PC-3 (cell line): ENCODE measurements at regions not wholly inside any gene's neighbourhood (a gene's known extent, or its start where the extent isn't known, plus 50 kb on each side); places are given as distances from the start of the nearest gene placed in this dataset.

Experiments used
- ATAC-seq: fragments of 200-7000 bp; cut with Tn5 transposase; 2 replicates; pipeline ENCODE4 v1.9.1; 2020; ENCODE audit warnings: mild to moderate bottlenecking, moderate library complexity
- BruUV-seq: library from RNA; stranded (reverse); fragments of 400-500 nt; replicated peaks from 2 replicates; lab custom pipeline; 2021; lab: Mats Ljungman, UMichigan
- CTCF ChIA-PET: fragments of 300-600 bp; sonication (Branson Sonifier 250); formaldehyde crosslinking; loops from one replicate; lab custom pipeline; 2022; ENCODE audit warnings: antibody characterized with exemption; lab: Charles Lee
- POLR2A ChIA-PET: fragments of 300-600 bp; sonication (Branson Sonifier 250); formaldehyde crosslinking; loops from one replicate; lab custom pipeline; 2022; ENCODE audit warnings: antibody characterized with exemption; ENCODE audit not compliant: unreplicated experiment; lab: Charles Lee
- DNase-seq: peaks from one replicate; pipeline ENCODE4 v3.0.0-alpha.2; 2015
- H2AFZ ChIP-seq: fragments of 300-600 bp; sonication (generic); 2 replicates; pipeline ENCODE4 v1.6.0; 2016; ENCODE audit warnings: antibody characterized with exemption, low read length
- H3F3A ChIP-seq: fragments of 300-600 bp; sonication (generic); one replicate; pipeline ENCODE4 v1.6.0; 2017; ENCODE audit warnings: antibody characterized with exemption, low read length, control low read depth, mild to moderate bottlenecking; ENCODE audit not compliant: unreplicated experiment
- H3K27ac ChIP-seq: fragments of 300-600 bp; sonication (generic); 2 replicates; pipeline ENCODE4 v1.5.1; 2016; ENCODE audit warnings: mild to moderate bottlenecking, low read length
- H3K27me3 ChIP-seq: fragments of 300-600 bp; sonication (generic); 2 replicates; pipeline ENCODE4 v1.6.1; 2016; ENCODE audit warnings: low read length, mixed read lengths
- H3K36me3 ChIP-seq: fragments of 300-600 bp; sonication (generic); 2 replicates; pipeline ENCODE4 v1.6.1; 2016; ENCODE audit warnings: low read depth, mixed run types, low read length, mixed read lengths
- H3K4me1 ChIP-seq: fragments of 300-600 bp; sonication (generic); 2 replicates; pipeline ENCODE4 v1.5.1; 2016; ENCODE audit warnings: low read length; ENCODE audit not compliant: insufficient read depth
- H3K4me2 ChIP-seq: fragments of 300-600 bp; sonication (generic); 2 replicates; pipeline ENCODE4 v1.6.0; 2016; ENCODE audit warnings: low read length
- H3K4me3 ChIP-seq: fragments of 300-600 bp; sonication (generic); 2 replicates; pipeline ENCODE4 v1.5.1; 2016; ENCODE audit warnings: mild to moderate bottlenecking, low read length, mixed read lengths
- H3K79me2 ChIP-seq: fragments of 300-600 bp; sonication (generic); 2 replicates; pipeline ENCODE4 v1.6.1; 2017; ENCODE audit warnings: low read length, mixed read lengths
- H3K9ac ChIP-seq: fragments of 300-600 bp; sonication (generic); 2 replicates; pipeline ENCODE4 v1.6.0; 2016; ENCODE audit warnings: mild to moderate bottlenecking, low read length
- H3K9me2 ChIP-seq: fragments of 300-600 bp; sonication (generic); replicated peaks from 2 replicates; pipeline ENCODE4 v1.6.1; 2016; ENCODE audit warnings: mixed run types, low read length, mixed read lengths
- H3K9me3 ChIP-seq: fragments of 300-600 bp; sonication (generic); 2 replicates; pipeline ENCODE4 v1.6.1; 2016; ENCODE audit warnings: low read length, mixed read lengths
- H4K20me1 ChIP-seq: fragments of 300-600 bp; sonication (generic); 2 replicates; pipeline ENCODE4 v1.6.1; 2016; ENCODE audit warnings: low read length, mixed read lengths
- CTCF ChIP-seq: fragments of 300-600 bp; sonication (generic); conservative IDR thresholded peaks from 2 replicates; pipeline ENCODE4 v1.5.1; 2017; ENCODE audit warnings: antibody characterized with exemption, low read depth, mild to moderate bottlenecking, low read length
- EZH2 ChIP-seq: fragments of 300-600 bp; sonication (generic); IDR thresholded peaks from one replicate; pipeline ENCODE4 v1.6.1; 2017; ENCODE audit warnings: antibody characterized with exemption, mild to moderate bottlenecking, low read length; ENCODE audit not compliant: unreplicated experiment
- EZH2phosphoT487 ChIP-seq: fragments of 300-600 bp; sonication (generic); IDR thresholded peaks from 2 replicates; pipeline ENCODE4 v1.6.1; 2018; ENCODE audit warnings: mild to moderate bottlenecking, antibody characterized with exemption, low read length, borderline replicate concordance
- intact Hi-C: fragments of 100-400 bp; cut with micrococcal nuclease; formaldehyde crosslinking; loops from 2 replicates; pipeline ENCODE4 v1.9.0; 2023

GRCh38 chr19:31705656-31706055, 356.4 kb upstream of the TSHZ3 start:
- TF ChIP-seq CTCF, result no peak
- no peak for TF ChIP-seq EZH2
- TF ChIP-seq EZH2phosphoT487, result no peak
- intact Hi-C loops, result no loop called here
- no peak overlapping the region for H3K9ac ChIP-seq

GRCh38 chr19:31706131-31706530, 356.9 kb upstream of the TSHZ3 start:
- Histone ChIP-seq H3K27ac (no peak overlapping the region), H4K20me1 (no peaks in the 10 kb centered on the region), H3K9ac (no peak overlapping the region), H3K4me3 (no peak overlapping the region), H3K4me2 (no peak overlapping the region), H3K9me2 (no peaks in the 10 kb centered on the region), H3K36me3 (no peaks in the 10 kb centered on the region), H3K79me2 (no peaks in the 10 kb centered on the region), H3F3A (no peaks in the 10 kb centered on the region), H2AFZ (no peak overlapping the region), H3K27me3 (no peaks in the 10 kb centered on the region), H3K9me3 (no peaks in the 10 kb centered on the region), H3K4me1 (no peaks in the 10 kb centered on the region)
- intact Hi-C loops, result no loop called here
- TF ChIP-seq EZH2phosphoT487 (no peak), CTCF (no peak), EZH2 (no peak)
- ChIA-PET CTCF (no interaction called here), POLR2A (no interaction called here)
- no TSS peak for BruUV-seq
- DNase-seq (no peak), ATAC-seq (no peak)

More at GRCh38 chr19:31705656-31706055, 356.4 kb upstream of the TSHZ3 start:
- Histone ChIP-seq H3K27ac (no peak overlapping the region), H3K4me3 (no peak overlapping the region), H3F3A (no peaks in the 10 kb centered on the region), H3K9me3 (no peaks in the 10 kb centered on the region), H3K4me2 (no peak overlapping the region), H2AFZ (no peak overlapping the region), H3K4me1 (no peaks in the 10 kb centered on the region), H3K27me3 (no peaks in the 10 kb centered on the region), H3K36me3 (no peaks in the 10 kb centered on the region), H3K79me2 (no peaks in the 10 kb centered on the region), H4K20me1 (no peaks in the 10 kb centered on the region), H3K9me2 (no peaks in the 10 kb centered on the region)
- ChIA-PET POLR2A (no interaction called here), CTCF (no interaction called here)
- ATAC-seq (no peak), DNase-seq (no peak)
- BruUV-seq, result no TSS peak

GRCh38 chr19:31706691-31707620, 357.7 kb upstream of the TSHZ3 start:
- Histone ChIP-seq H3K79me2 (no peaks in the 10 kb centered on the region), H3K27me3 (no peaks in the 10 kb centered on the region), H3K4me1 (no peaks in the 10 kb centered on the region), H3K36me3 (no peaks in the 10 kb centered on the region), H3K4me3 (no peak overlapping the region), H3K9ac (no peak overlapping the region), H3K27ac (no peak overlapping the region), H4K20me1 (no peaks in the 10 kb centered on the region), H3K9me3 (no peaks in the 10 kb centered on the region), H3K4me2 (no peak overlapping the region), H3K9me2 (no peaks in the 10 kb centered on the region), H3F3A (no peaks in the 10 kb centered on the region), H2AFZ (no peak overlapping the region)
- DNase-seq (no peak), ATAC-seq (no peak)
- CTCF ChIA-PET, result no interaction called here
- intact Hi-C loops, result no loop called here
- POLR2A ChIA-PET, result no interaction called here
- no peak for TF ChIP-seq CTCF
- TF ChIP-seq EZH2phosphoT487, result no peak
- no peak for TF ChIP-seq EZH2
- no TSS peak for BruUV-seq
